ENCODE measurements at regions not wholly inside any gene's neighbourhood (a gene's known extent, or its start where the extent isn't known, plus 50 kb on each side); places are given as distances from the start of the nearest gene placed in this dataset.

DNA sequence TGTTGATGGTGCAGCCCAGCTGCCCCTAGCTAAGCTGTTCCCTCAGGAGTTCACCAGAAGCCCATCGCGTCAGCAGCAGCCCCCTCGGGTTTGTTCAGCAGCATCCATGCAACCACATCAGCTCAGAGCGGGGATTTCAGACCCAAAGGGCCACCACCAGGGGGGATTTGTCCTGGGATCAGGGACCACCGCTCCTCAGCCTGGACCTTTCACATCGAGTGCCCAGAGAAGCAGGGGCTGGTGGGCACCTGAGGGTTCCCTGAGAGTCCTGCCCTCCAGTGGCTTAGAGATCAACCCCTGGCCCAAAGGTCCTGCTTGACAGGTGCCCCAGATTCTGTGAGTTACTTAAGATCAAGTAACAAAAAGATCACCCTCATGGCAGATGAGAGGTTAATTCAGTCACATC lies 65.9 kb upstream of the C14orf180 start:
- intact Hi-C loops (cut with micrococcal nuclease): no loop called here
- no peak overlapping the region for H3K4me3 ChIP-seq
- H3K27ac ChIP-seq (ENCODE audit: extremely low read depth, low read depth, low read length): no peak overlapping the region
- ATAC-seq: no peak
- CTCF ChIA-PET (ENCODE audit: low intra/inter-chr PET ratio): no interaction called here
- no peaks in the 10 kb centered on the region for H3K9me3 ChIP-seq (replicated peaks; ENCODE audit: control insufficient read depth, insufficient read depth, low read depth, low read length)
- in situ Hi-C loops (cut with MboI): no loop called here
- peaks cover 0 to 25% of the 10 kb centered on the region in 2 experiments; a peak in 1 of 5 replicates for H3K27me3 ChIP-seq (ENCODE audit: control insufficient read depth in 2 of 2, insufficient read depth in 2 of 2, low read length in 2 of 2)
- TF ChIP-seq STAT5A (IDR thresholded peaks at IDR 0.05; ENCODE audit: borderline replicate concordance, low read length) (no peak), CREB1 (IDR thresholded peaks at IDR 0.05) (no peak), CREB1 (CRISPR knock-in tag; IDR thresholded peaks at IDR 0.05) (no peak), GTF2A2 (tag; IDR thresholded peaks at IDR 0.05) (no peak), CREM (IDR thresholded peaks at IDR 0.05; ENCODE audit: low read depth) (no peak), IRF2 (CRISPR knock-in tag; IDR thresholded peaks at IDR 0.05) (no peak), HMGN3 (IDR thresholded peaks at IDR 0.05; ENCODE audit: borderline replicate concordance, extremely low read depth, insufficient read length, low read depth, low read length) (no peak), POLR2AphosphoS5 (IDR thresholded peaks at IDR 0.05; ENCODE audit: control insufficient read depth, insufficient read depth, low read depth, low read length) (no peak), NFE2L1 (tag; IDR thresholded peaks at IDR 0.05; ENCODE audit: borderline replicate concordance, low read depth) (no peak), ZNF76 (CRISPR knock-in tag; IDR thresholded peaks at IDR 0.05; ENCODE audit: borderline replicate concordance) (no peak)
- TF ChIP-seq, protein P1, sequence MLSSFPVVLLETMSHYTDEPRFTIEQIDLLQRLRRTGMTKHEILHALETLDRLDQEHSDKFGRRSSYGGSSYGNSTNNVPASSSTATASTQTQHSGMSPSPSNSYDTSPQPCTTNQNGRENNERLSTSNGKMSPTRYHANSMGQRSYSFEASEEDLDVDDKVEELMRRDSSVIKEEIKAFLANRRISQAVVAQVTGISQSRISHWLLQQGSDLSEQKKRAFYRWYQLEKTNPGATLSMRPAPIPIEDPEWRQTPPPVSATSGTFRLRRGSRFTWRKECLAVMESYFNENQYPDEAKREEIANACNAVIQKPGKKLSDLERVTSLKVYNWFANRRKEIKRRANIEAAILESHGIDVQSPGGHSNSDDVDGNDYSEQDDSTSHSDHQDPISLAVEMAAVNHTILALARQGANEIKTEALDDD (IDR thresholded peaks at IDR 0.05): no peak
- H3K36me3 ChIP-seq (ENCODE audit: control insufficient read depth, insufficient read depth, low read length): no peaks in the 10 kb centered on the region
- no peaks in the 10 kb centered on the region for H3K9me1 ChIP-seq (ENCODE audit: control insufficient read depth, insufficient read depth, low read length)
- no peaks in the 10 kb centered on the region for H3K79me2 ChIP-seq (ENCODE audit: control insufficient read depth, insufficient read depth, low read length)
- FAIRE-seq: no peak
- H3K4me2 ChIP-seq (ENCODE audit: insufficient read depth, low read length): no peak overlapping the region
- no peaks in the 10 kb centered on the region for H3K4me1 ChIP-seq (replicated peaks in 1 of 2; ENCODE audit: control insufficient read depth in 2 of 2, insufficient read depth in 2 of 2, low read length in 2 of 2)
- H3K9ac ChIP-seq (ENCODE audit: insufficient read depth in 1 of 2, low read depth in 2 of 2, low read length in 2 of 2): no peak overlapping the region
- POLR2A ChIA-PET: no interaction called here
- no peak overlapping the region for H2AFZ ChIP-seq (ENCODE audit: low read depth, low read length)
- WGBS (ENCODE audit: insufficient coverage, low coverage, missing lambda C conversion rate): 0% methylated on average over 2 of the region's 6 CpGs
- BruUV-seq (replicated peaks): no TSS peak
- no peak for DNase-seq (ENCODE audit: extremely low read depth in 1 of 4, low spot score in 3 of 4)
- H4K20me1 ChIP-seq (replicated peaks; ENCODE audit: control insufficient read depth, insufficient read depth, low read length): no peaks in the 10 kb centered on the region

Measured in K562 (cell line).